Dendritic cell treated with granulocyte-macrophage colony-stimulating factor and Interleukin-4, amounts not matched to agents 40 ng/mL and 50 ng/mL, for 4 days (primary cell): ENCODE measurements at regions not wholly inside any gene's neighbourhood (a gene's known extent, or its start where the extent isn't known, plus 50 kb on each side); places are given as distances from the start of the nearest gene placed in this dataset.
A peak's percentile ranks its signal among the peaks of the same experiment; 100 is the strongest.

Source experiments
- H3K27ac Mint-ChIP-seq: one replicate; pipeline ENCODE4 v1.8.0; 2022; ENCODE audit warnings: mild to moderate bottlenecking, mixed read lengths
- H3K27me3 Mint-ChIP-seq: one replicate; pipeline ENCODE4 v1.8.0; 2022; ENCODE audit warnings: mild to moderate bottlenecking, mixed read lengths
- H3K36me3 Mint-ChIP-seq: one replicate; pipeline ENCODE4 v1.8.0; 2022; ENCODE audit warnings: low read depth, mixed read lengths
- H3K4me1 Mint-ChIP-seq: one replicate; pipeline ENCODE4 v1.8.0; 2022; ENCODE audit warnings: low read depth, mixed read lengths
- H3K4me3 Mint-ChIP-seq: one replicate; pipeline ENCODE4 v1.8.0; 2022; ENCODE audit warnings: mild to moderate bottlenecking, moderate library complexity, mixed read lengths
- H3K9me3 Mint-ChIP-seq: one replicate; pipeline ENCODE4 v1.8.0; 2022; ENCODE audit warnings: mixed read lengths
- intact Hi-C: fragments of 100-400 bp; cut with micrococcal nuclease; formaldehyde crosslinking; loops from one replicate; pipeline ENCODE4 v1.15.0; 2022

DNA sequence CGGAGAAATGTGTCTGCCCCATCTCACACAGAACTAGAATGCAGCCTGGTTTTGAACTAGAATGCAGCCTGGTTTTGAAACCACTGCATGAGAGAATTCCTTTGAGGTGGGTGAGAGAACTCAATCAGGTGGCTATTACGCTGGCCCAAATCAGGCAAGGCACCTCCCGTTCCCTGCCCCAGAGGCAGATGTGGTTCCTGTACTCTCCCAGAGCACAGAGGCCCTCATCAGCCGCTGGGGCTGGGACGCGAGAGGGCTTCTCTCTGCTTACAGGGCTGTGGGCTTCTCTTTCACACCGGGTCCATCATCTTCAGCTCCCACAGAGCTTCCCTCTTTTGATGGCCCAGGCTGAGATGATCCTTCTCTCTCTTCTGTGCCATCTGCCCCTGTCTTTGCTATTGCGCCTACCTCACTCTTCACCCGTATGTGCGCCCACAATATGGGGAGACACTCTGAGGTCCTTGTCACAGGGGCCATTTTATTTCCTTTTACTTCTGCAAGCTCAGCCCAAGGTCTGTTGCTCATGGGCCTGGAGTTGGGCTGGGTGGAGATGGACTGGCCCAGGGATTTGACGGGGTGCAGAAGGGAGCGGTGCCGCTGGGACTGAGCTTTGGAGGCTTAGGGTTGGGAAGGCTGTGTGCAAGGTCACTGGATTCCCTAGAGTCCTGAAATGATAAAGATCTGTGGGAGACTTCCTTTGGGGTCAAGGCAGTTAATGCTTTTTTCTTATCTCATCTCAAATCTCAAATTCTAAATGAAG, 84.4 kb upstream of the HS6ST1 start:
- H3K36me3 Mint-ChIP-seq = no peaks in the 10 kb centered on the region
- no peaks in the 10 kb centered on the region for H3K9me3 Mint-ChIP-seq
- H3K27ac Mint-ChIP-seq = no peak overlapping the region
- intact Hi-C loops = no loop called here
- no peak overlapping the region for H3K4me3 Mint-ChIP-seq
- H3K27me3 Mint-ChIP-seq = peaks cover 17% of the 10 kb centered on the region
- H3K4me1 Mint-ChIP-seq = peaks cover 17% of the 10 kb centered on the region

DNA sequence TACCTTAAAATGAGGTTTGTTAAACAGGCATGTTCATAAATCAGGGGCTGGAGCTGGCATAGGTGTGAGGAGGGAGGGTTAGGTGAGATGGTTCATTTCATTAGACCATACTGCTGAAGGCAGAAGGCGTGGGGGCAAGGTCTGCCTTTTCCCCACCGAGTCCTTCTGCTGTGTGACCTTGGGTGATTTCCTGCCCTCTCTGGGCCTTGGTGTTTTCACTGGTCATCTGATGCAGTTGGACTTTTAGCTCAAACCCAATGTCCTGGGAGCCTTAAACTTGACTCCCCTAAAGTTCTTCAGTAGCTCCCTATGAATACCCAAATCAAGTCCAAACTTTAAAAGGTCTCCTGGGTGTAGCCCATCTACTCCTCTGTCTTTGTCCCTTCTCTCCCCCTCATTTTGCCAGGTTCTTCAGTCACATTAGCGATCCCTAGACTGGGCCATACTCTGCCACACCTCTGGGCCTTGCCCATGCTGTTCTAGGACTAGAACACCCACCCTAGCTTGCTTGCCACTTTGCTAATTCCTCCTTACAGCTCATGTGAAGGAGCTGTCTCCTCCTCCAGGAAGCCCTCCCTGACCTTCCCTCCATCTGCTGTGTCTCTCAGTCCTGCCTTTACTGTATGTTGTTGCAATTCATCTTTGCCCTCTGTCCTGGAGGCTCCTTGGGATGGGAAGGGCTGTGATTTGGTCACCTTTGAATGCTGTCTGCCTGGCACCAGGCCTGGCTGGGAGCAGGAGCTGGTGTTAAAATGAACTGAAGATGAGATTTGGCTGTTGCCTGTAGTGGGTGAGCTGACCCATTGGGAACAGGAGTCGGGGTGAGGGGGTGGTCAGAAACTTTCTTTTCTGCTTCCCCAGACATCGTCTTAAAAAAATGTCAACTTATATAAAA, 85.4 kb upstream of the HS6ST1 start:
- H3K9me3 Mint-ChIP-seq = no peaks in the 10 kb centered on the region
- no peaks in the 10 kb centered on the region for H3K36me3 Mint-ChIP-seq
- no peak overlapping the region for H3K4me3 Mint-ChIP-seq
- no peak overlapping the region for H3K27ac Mint-ChIP-seq
- H3K4me1 Mint-ChIP-seq = peaks cover 27% of the 10 kb centered on the region
- peaks cover 14% of the 10 kb centered on the region for H3K27me3 Mint-ChIP-seq
- intact Hi-C loops = no loop called here

DNA sequence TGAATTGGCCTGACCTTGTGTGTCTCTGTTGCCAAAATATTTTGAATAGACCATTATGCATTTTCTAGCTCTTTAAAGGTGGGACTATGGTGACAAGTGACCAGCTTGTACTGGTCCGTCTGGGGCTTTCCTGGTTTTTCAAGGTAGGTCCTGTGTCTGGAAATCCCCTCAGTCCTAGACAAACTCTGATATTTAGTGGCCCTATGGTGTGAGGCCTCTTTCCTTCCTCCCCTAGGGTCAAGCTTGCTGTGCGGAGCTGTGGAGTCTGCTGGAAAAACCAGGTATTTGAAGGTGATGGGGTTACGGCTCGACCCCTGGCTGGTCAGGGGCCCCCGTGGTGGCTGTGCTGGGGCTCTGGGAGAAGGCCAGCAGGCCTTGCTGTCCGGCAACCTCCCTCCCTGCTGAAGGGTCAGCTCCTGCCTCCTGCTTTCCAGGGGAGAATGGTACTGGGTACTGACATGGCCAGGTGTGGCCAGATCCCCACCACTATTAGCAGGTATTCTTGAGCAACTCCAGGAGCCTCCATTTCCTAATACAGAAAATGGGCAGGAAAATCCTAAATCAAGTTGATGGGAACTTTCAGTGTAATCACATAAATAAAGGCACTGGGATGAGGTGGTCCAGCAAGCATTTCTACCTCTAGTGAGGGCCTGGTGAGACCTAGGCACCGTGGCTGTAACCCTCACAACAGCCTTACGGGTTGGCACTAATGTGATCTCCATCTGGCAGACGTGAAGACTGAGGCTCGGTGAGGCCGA, 86.2 kb upstream of the HS6ST1 start:
- H3K27ac Mint-ChIP-seq = no peak overlapping the region
- H3K4me3 Mint-ChIP-seq = no peak overlapping the region
- H3K27me3 Mint-ChIP-seq = peaks cover 10% of the 10 kb centered on the region
- H3K36me3 Mint-ChIP-seq = no peaks in the 10 kb centered on the region
- intact Hi-C loops = no loop called here
- peaks cover 30% of the 10 kb centered on the region for H3K4me1 Mint-ChIP-seq
- H3K9me3 Mint-ChIP-seq = no peaks in the 10 kb centered on the region

DNA sequence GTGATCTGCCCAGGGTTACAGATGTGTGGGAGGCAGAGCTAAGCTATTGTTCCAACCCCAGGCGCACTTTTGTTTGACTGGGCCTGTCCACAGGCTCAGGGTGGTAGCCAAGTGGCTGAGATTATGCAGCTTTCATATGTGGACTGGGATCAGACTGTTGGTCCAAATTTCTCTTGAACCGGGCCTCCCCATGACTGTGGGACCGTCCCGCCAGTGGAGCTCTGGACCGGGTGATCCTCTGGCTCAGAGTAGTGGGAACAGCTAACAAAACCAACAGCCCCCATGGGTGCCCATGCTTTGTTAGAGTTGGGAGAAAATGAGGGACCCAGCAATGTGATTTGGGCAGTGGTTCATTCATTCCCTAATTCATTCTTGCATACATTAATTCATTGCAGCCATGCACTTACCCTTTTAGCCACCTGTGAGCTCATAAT, 86.8 kb upstream of the HS6ST1 start:
- Mint-ChIP-seq H3K36me3 (no peaks in the 10 kb centered on the region), H3K4me1 (peaks cover 35% of the 10 kb centered on the region), H3K9me3 (no peaks in the 10 kb centered on the region), H3K27me3 (peaks cover 12% of the 10 kb centered on the region), H3K27ac (no peak overlapping the region), H3K4me3 (no peak overlapping the region)
- intact Hi-C loops = no loop called here

DNA sequence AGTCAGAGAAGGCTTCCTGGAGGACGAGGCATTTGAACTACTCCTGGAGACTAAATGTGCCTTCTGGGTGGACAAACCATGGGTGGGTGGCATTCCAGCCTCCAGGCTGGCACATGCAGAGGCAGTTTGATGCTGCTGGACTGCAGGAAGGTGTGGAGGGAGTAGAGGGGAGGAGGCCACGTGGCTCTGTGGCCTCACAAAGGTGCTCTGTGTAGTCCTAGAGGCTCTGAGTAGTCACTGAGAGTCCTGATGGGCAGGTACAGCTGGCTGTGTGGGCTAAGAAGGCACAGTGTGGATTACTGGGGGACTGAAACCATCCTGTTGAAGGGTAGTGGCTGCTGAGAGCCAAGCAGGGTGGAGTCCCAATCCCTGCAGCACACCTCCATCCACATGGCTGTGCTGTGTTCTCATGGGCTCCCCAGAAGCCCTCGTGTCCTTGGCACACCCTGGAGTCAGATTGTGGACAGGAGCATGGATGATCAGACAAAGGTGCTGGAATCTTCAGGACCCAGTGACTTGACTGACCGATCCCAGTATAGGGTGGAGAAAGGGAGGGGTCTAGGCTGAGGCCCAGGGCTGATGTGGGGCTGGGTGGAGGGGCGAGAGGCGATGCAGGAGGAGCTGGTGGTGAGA, 87.4 kb upstream of the HS6ST1 start:
- H3K27me3 Mint-ChIP-seq = peaks cover 10% of the 10 kb centered on the region
- peaks cover 38% of the 10 kb centered on the region for H3K4me1 Mint-ChIP-seq
- H3K36me3 Mint-ChIP-seq = no peaks in the 10 kb centered on the region
- H3K27ac Mint-ChIP-seq = peak overlapping the region; percentile 11
- H3K9me3 Mint-ChIP-seq = no peaks in the 10 kb centered on the region
- intact Hi-C loops = no loop called here
- no peak overlapping the region for H3K4me3 Mint-ChIP-seq

DNA sequence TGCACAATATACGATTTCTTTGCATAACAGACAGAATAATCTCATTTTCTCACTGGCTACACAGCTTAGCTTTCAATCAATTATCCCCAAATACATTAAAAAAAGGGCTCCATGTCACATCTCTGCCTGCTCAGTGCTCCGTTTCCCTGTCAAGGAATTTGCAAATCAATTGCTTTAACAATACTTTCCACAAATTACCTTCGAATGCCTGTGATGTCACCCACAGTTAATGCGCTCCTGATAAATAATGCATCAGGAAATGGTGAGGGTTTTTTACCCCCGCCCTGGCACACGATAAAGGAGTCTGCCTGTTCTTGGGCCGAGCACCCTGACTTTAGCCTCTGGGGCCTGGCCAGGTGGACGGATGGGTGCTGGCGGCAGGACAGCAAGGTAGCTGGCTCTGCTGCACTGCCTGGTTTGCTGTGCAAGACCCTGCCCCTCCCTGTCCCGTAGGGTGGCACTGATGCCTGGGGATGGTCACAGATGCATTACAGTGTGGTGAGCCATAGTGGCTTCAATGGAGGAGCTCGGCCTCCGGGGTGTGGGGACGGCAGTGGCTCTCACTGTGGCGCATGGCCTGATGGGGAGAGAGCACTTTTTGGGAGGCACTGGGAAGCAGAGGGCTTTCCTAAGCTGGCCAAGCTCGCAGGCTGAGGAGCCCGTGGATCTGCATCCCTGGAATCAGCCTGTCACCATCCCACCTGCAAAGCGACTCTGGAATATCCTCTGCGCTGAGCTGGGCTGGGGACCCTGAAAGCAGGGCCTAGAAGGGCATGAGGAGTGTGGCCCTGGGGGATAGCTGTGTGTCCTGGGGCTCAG, 88.3 kb upstream of the HS6ST1 start:
- Mint-ChIP-seq H3K4me1 (peaks cover 39% of the 10 kb centered on the region), H3K27me3 (peaks cover 12% of the 10 kb centered on the region), H3K4me3 (no peak overlapping the region), H3K27ac (no peak overlapping the region), H3K36me3 (no peaks in the 10 kb centered on the region), H3K9me3 (no peaks in the 10 kb centered on the region)
- intact Hi-C loops = no loop called here

DNA sequence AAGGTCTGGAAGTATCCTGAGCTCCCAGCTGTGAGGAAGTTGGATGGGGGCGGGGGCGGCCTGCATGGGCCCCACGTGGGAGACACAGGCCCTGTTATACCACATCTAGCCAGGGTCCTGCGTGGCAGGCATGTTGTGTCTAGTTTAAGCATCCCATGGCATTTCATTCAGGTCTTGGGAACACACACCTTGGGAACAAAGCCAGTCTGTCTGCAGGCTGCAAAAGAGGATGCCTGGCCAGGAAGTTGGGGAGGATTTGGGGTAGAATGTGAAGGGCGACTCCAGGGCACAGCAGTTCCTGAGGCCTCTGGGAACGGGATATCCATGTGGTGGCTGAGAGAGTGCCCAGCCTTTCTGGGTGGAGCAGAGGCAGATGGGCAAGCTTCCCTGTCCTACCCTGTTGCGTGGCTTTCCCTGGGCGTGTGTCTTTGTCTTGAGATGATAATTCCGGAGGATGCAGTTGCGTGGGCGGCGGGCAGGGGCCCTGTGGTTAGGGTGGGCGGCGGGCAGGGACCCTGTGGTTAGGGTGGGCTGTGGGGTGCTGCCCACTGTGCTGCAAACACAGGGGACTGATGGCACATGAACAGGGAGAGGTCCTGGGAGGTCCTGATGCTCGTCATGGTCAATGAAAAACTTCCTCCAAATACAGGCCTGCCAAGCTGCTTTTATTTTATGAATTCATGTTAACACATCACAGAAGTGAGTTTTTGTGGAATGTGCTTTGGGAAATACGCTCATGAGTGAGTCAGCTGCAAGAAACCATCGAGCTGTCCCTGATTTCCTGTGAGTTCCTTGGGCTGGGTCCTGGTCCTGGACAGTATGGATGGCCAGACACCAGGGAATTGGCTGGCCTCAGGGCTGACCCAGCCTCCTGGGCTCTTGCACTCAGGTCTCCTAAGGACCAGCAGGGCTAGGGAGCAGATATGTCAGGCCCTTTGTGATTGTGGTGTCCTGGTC, 90.0 kb upstream of the HS6ST1 start:
- Mint-ChIP-seq H3K36me3 (no peaks in the 10 kb centered on the region), H3K27me3 (peaks cover 13% of the 10 kb centered on the region), H3K4me1 (peaks cover 45% of the 10 kb centered on the region), H3K4me3 (no peak overlapping the region), H3K27ac (peak overlapping the region; percentile 26), H3K9me3 (no peaks in the 10 kb centered on the region)
- intact Hi-C loops = no loop called here

DNA sequence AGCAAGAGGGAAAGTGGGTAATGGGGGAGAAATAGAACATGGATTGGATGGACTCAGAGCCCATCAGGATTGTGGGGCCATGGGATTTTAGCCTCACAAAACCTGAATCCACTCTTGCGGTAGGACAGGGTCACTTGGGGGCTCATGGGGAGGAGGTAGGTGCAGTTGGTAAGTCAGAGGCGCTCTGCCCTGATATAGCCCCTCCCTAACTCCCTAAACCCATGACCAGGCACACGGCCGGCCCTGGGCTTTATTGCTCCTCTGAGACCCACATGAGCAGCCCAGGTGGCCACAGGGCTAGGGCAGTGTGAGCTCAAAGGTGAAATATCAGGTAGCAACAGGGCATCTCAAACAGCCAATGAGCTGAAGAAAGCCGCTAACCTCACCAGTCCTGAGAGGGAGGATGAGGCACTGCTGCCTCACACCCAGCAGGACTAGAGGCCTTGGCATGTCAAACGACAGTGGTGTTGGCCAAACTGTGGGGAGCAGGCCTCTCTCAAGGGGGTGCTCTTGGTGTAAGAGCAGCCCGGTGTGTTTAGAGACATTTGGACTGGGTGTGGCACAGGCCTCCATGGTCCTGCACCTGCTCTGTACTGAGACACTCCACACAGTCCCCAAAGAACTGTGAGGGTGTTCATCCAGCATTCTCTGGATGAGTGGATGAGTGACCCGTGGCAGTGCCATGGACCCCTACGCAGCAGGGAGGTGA, 90.8 kb upstream of the HS6ST1 start:
- no peaks in the 10 kb centered on the region for H3K9me3 Mint-ChIP-seq
- H3K4me1 Mint-ChIP-seq = peaks cover 45% of the 10 kb centered on the region
- H3K36me3 Mint-ChIP-seq = no peaks in the 10 kb centered on the region
- peaks cover 13% of the 10 kb centered on the region for H3K27me3 Mint-ChIP-seq
- no peak overlapping the region for H3K4me3 Mint-ChIP-seq
- H3K27ac Mint-ChIP-seq = peak overlapping the region; percentile 26
- intact Hi-C loops = no loop called here

DNA sequence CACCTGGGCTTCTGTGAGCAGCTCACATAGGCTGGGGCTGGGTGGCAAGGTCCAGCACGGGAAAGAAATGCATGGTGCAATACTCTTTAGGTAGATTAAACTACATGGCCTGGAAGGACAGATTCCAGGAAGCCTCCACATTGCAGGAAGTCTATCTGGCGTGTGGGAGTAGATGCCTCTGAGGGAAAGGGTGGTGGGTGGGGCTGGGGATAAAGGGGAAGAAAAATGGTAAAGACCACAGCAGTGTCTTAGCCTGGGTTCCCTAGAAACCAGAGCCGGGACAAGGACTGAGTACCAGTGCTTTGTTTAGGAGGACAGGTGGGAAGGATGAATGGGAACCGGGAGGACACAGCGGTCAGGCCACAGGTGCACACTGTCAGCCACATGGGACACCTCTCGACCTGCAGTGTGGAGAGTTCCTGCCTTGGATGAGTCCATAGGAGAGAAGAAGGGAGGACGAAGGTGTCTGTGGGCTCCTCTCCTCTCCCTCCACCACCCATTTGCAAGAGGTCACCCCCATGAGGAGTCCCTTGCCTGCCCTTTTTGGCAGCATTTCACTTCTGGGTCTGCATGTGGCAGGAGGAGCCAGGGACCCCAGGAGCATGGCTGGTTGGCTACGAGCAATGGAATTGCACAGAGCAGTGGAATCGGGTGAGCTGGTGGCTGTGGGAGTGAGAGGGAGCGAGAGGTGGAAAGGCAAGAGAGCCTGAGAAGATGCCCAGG, 91.5 kb upstream of the HS6ST1 start:
- peaks cover 13% of the 10 kb centered on the region for H3K27me3 Mint-ChIP-seq
- H3K27ac Mint-ChIP-seq = no peak overlapping the region
- H3K36me3 Mint-ChIP-seq = no peaks in the 10 kb centered on the region
- intact Hi-C loops = no loop called here
- peaks cover 45% of the 10 kb centered on the region for H3K4me1 Mint-ChIP-seq
- no peaks in the 10 kb centered on the region for H3K9me3 Mint-ChIP-seq
- peak overlapping the region; percentile 24 for H3K4me3 Mint-ChIP-seq

DNA sequence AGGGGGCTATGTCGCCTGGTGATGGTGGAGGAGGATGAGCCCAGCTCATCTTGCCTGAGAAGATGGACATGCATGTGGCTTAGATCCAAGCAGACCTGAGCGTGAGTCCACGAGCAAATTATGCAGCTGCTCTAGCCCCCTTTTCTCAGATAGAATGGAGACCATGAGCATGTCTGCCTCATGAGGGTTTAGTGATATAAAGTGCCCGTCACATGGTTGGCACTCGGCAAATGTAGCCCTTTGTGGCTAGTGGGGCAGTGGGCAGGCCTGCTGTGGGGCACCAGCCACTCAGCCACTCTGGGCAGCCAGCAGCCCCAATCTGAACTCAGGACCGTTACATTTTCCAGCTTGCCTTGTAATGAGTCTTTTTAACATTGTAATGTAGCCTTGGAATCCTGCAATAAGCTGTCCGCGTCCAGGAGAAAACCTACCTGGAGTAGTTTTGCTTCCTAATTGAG, 92.1 kb upstream of the HS6ST1 start:
- intact Hi-C loops = no loop called here
- Mint-ChIP-seq H3K27me3 (peaks cover 13% of the 10 kb centered on the region), H3K4me1 (peaks cover 43% of the 10 kb centered on the region), H3K4me3 (no peak overlapping the region), H3K36me3 (no peaks in the 10 kb centered on the region), H3K9me3 (no peaks in the 10 kb centered on the region), H3K27ac (no peak overlapping the region)

DNA sequence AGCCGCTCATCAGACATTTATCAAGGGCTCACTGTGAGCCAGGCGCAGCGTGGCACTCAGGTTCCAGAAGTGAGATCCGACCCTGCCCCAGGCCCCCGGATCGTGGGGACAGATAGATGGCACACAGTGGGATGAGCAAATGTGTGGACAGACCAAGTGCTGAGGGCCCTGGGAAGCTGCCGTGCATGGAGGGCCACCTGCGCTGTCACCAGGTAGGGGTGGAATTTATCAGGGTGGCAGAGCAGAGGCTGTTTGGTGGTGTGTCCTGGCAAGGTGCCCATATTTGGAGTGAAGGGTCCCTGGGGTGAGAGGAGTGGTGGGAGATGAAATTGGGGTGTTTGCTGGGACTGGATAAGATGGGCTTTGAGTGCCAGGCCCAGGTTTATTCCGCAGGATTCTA, 92.8 kb upstream of the HS6ST1 start:
- Mint-ChIP-seq H3K4me1 (peaks cover 39% of the 10 kb centered on the region), H3K9me3 (no peaks in the 10 kb centered on the region), H3K27ac (no peak overlapping the region), H3K36me3 (no peaks in the 10 kb centered on the region), H3K27me3 (peaks cover 10% of the 10 kb centered on the region), H3K4me3 (no peak overlapping the region)
- intact Hi-C loops = no loop called here
